IPS-NIHi7 (cell line): ENCODE measurements at regions not wholly inside any gene's neighbourhood (a gene's known extent, or its start where the extent isn't known, plus 50 kb on each side); places are given as distances from the start of the nearest gene placed in this dataset.

Source experiments
- DNase-seq: peaks from one replicate; pipeline ENCODE4 v3.0.0; 2012; ENCODE audit warnings: mixed read lengths; ENCODE audit errors: extremely low spot score

GRCh38 chr3:22887664-22888291, 315.3 kb upstream of the UBE2E2 start:
- DNase-seq: peak; percentile 23

DNA sequence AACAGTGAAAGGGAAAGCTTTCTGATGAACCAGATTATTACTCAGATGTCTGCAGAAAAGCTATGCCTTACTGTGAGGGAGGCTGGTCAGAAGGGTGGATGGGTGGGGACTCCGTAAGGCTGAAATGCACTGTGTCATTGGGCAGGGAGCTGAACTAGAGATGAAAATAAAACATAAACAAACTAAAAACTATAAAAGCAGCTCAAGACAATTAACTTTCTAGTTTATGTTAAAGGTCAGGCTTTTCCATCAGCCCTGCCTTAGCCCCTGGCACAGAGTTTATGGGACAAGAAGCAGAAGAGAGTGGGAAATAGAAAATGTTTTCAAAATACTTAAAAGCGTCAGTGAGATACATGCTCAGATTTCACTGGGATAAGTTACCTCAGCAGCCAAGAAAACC, 310.0 kb upstream of the UBE2E2 start:
- no peak for DNase-seq

DNA sequence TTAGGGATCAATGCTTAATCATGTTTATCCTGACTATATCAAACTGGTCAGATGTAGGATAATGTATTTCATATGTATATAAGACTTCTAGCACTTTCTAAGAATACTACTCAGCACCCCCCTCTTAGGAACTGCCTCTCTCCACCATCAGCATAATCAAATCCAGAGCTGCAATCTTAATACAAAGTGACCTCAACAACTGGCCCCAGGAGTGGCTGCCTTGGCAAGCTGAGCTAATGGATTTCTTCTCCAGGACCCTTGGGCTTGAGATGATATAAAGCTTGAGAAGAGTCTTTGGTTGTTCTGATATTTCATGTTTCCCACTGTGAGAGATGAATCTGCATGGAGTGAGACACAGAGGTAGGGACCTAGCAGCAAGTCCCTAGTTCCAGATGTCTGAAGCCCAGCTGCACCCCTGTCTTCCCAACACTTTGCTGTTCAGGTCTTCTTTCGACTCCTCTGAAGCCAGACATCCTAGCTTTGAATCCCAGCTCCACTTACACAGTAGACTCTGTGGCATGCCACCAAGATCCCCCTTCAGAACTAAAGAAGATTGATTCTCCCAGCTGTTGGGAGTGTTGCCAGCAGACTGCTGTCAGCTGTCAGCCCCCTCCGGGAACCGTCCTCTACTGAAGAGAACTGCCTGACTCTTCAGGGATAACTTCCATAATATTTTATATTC, 309.3 kb upstream of the UBE2E2 start:
- DNase-seq: no peak

- no peak for DNase-seq
Measured at GRCh38 chr3:22894865-22895264, 308.3 kb upstream of the UBE2E2 start.

GRCh38 chr3:22895671-22896070, 307.5 kb upstream of the UBE2E2 start:
- DNase-seq: no peak

DNA sequence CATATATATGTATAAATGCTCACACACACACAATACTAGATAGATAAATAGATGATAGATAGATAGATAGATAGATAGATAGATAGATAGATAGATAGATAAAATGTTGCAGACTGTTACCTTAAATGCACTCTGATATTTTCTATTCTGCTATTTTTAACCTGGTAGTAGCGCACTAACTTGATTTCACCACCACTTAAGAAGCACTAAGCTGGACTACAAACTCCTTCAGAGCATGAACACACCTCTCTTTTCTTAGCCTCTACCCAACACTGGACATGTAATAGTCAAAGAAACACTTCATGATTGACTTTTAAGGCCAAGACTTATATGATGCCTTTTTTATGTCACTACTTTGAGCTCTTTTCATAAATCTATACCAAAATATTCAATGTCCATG, 304.6 kb upstream of the UBE2E2 start:
- DNase-seq: no peak

DNA sequence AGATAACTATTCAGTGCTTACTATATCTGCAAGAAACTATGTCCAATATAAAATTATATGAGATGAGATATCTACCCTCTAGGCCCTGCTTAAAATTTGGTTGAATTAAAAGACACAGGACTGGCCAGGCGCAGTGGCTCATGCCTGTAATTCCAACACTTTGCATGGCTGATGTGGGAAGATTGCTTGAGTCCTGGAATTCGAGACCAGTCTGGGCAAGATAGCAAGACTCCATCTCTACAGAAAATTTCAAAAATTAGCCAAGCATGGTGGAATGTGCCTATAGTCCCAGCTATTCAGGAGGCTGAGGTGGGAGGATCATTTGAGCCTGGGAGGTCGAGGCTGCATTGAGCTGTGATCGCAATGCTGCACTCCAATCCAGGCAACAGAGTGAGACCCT, 303.7 kb upstream of the UBE2E2 start:
- DNase-seq: no peak

- DNase-seq: no peak
Measured at GRCh38 chr3:22900296-22900695, 302.8 kb upstream of the UBE2E2 start.

DNA sequence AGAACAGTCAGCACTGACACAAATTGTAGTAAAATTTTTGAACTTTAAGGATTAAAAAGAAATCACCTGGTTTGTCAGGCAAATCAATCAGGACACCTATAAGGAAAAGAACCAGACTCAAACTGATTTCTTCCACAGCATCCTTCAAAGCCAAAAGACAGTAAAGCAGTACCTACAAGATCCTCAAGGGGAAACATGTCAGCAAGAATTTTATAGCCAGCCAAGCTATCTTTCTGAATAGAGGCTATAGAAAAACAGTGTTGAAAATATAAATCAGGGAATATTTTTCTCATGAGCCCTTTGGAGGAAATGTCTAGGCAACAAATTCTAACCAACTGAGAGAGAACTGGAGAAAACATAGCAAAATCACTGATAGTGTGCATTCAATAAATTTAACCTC, 301.4 kb upstream of the UBE2E2 start:
- no peak for DNase-seq

- no peak for DNase-seq
Measured at GRCh38 chr3:22907161-22907780, 295.9 kb upstream of the UBE2E2 start.

DNA sequence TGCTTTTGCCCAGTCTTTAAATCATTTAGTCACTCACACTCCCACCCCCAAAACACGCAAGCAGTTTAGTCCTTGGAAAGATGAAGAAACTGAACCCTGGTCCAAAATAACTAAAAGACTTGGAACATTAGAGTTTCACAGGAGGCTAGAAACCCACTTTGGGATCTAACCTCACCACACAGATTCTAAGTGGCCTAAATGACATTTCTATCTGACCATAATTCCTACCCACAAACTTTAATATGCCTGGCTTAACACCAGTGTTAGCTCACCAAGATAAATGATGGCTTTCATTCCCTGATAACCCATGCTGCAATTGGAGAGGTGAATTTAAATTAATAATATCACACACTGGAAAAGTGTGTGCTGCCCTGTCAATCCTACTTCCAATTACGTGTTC, 295.3 kb upstream of the UBE2E2 start:
- no peak for DNase-seq

- DNase-seq: no peak
Measured at GRCh38 chr3:22908989-22909507, 294.1 kb upstream of the UBE2E2 start.

GRCh38 chr3:22916933-22917332, 286.2 kb upstream of the UBE2E2 start:
- DNase-seq: no peak

- DNase-seq: no peak
Measured at GRCh38 chr3:22920006-22920405, 283.1 kb upstream of the UBE2E2 start.

DNA sequence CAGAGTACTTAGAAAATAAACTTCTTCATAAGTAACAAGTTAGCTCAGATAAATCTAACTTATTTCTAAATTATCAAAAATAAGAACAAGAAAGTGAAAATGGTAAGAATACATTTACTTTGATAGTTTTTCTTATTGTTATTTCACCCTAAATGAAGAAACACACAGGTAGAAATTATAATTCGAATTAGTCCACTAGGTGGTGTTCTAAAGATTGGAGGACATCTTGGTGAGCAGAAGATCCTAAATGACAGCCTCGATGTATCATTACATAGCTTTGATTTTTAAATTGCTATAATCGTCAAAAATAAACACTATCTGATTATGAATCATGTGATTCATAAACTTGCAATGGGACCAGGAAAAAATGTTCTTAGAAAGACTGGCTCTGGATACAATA, 280.8 kb upstream of the UBE2E2 start:
- DNase-seq: no peak

GRCh38 chr3:22923711-22924110, 279.4 kb upstream of the UBE2E2 start:
- no peak for DNase-seq

- DNase-seq: no peak
Measured at GRCh38 chr3:22928216-22929110, 274.7 kb upstream of the UBE2E2 start.

DNA sequence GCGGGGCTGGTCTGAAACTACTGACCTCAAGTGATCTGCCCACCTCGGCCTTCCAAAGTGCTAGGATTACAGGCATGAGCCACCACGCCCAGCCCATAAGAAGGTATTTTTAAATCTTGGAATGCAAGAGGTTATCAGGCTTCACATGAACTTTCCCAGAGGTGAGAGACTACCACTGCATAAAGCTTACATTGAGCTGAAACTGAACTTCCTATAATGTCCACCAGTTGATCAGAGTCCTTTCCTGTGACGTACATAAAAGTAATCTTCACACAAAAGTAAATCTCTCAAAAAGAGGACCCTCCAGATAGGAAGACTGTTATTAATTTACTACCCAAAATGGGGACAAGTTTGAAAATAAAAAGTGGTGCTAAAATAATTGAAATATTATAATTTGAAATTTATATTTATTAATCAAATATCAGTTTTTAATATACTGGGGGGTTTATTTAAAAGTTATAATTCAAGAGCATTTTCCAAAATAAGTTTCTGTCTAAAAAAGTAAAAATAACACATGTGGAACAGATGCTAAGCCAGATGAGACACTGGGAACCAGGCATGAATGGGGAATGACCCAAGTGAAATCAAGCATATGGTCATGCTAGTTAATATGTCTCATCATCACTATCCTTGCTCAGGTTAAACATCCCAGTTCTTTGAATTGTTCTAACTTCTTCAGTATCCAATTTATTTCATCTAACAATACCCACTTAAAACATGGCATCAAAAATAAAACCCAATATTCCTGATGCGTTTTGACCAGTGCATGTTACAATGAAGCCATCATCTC, 269.9 kb upstream of the UBE2E2 start:
- no peak for DNase-seq

DNA sequence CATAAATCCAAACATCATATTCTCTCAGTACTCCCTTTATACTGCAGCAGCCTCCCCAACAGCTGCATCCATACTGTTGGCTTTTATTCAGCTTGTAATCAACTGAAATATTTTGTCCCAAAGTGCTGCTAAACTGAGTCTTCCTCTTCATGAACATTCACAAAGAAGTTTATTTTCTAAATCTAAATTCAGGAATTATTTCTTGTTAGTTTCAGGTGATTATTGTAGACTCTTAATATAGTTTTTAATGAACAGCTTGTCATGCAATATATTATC, 269.3 kb upstream of the UBE2E2 start:
- DNase-seq: no peak

DNA sequence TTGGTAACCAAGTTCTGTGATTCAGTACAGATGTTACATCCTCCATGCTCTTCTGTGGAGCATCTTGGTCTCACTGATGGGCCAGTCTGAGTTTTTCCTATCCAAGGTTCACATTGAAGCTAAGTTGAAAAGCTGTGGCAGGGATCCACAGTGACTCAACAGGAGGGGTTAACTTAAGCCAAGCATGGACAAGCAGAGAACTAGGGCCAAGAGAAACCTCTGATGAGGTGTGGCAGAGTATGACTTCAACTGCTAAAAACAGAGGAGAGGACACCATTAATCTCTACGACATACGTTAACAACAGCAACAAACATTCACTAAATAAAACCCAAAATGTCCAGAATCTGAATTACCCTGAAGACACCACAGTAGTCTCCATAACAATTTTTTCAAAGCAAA, 268.1 kb upstream of the UBE2E2 start:
- no peak for DNase-seq

DNA sequence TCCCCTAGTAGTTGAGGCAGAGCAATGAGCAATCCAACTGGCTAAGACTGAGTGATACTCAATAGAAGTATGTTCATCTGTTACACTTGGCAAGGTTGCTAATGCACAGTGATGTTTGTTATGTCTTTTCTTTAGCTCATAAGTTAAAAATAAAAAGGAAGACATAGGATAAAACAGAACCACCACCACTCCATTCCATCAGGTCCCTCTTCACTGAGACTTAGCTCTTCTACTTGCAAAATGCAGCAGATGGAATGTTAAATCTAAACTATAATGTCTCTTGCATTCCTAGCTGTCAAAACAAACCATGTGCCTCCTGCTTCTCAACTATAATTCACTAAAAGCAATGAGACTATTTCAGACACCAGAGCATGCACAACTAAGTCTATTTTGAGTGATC, 265.6 kb upstream of the UBE2E2 start:
- no peak for DNase-seq

DNA sequence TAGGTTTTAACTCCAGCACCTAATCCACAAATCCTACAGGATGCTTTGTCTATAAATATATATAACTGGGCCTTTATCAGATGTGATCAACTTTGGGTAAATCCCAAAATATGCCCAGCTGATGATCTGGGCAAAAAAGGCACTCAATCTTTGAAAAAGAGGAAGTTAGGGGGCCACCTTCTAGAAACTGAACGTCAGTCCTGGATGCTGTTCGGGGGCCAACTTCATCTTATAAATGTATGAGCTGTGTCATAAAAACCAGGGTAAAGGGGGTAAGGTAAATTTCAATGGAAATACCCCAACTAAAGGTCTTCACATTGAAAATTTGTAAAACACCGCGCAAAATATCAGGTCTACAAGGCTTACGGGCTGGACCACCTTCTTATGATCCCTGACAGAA, 264.4 kb upstream of the UBE2E2 start:
- no peak for DNase-seq
